Mammary epithelial cell (primary cell): ENCODE measurements at regions not wholly inside any gene's neighbourhood (a gene's known extent, or its start where the extent isn't known, plus 50 kb on each side); places are given as distances from the start of the nearest gene placed in this dataset.

ENCODE experiments used
- EZH2 ChIP-seq: IDR thresholded peaks from 2 replicates; pipeline ENCODE4 v1.6.1; 2012; ENCODE audit warnings: low read length, inconsistent platforms, borderline replicate concordance
- TF ChIP-seq, protein P1 (sequence below), 2 donors: IDR thresholded peaks in 1 of 2; conservative IDR thresholded peaks in 1 of 2; 2 replicates each; pipeline ENCODE4 v1.5.1; 2011 to 2012; ENCODE audit warnings: inconsistent platforms in 2 of 2, low read length in 2 of 2, mild to moderate bottlenecking in 2 of 2, control low read depth in 1 of 2, low read depth in 1 of 2; ENCODE audit not compliant: insufficient read depth in 1 of 2; ENCODE audit errors: extremely low read depth in 1 of 2

DNA sequence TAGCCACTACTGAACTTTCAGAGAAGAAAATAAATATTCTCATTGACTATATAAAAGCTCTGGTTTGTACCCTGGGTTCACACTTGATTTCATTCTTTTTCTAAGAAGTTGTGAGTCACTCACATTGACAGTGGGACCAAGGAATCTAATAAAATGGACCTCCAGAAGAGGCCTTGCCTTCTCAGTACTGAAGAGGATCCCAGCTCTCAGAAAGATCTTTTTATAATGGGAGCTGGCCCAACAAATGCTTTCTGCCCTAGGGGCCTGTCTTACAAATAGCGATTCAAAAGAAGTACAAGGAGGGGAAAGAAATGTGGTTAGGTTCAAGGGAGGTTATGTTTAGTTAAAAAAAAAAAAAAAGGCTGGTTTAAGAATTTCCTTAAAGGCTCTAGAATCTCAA, 237.9 kb downstream of the ISL1 start:
- TF ChIP-seq, protein P1, sequence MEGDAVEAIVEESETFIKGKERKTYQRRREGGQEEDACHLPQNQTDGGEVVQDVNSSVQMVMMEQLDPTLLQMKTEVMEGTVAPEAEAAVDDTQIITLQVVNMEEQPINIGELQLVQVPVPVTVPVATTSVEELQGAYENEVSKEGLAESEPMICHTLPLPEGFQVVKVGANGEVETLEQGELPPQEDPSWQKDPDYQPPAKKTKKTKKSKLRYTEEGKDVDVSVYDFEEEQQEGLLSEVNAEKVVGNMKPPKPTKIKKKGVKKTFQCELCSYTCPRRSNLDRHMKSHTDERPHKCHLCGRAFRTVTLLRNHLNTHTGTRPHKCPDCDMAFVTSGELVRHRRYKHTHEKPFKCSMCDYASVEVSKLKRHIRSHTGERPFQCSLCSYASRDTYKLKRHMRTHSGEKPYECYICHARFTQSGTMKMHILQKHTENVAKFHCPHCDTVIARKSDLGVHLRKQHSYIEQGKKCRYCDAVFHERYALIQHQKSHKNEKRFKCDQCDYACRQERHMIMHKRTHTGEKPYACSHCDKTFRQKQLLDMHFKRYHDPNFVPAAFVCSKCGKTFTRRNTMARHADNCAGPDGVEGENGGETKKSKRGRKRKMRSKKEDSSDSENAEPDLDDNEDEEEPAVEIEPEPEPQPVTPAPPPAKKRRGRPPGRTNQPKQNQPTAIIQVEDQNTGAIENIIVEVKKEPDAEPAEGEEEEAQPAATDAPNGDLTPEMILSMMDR (conservative IDR thresholded peaks at IDR 0.05 in 1 of 2, IDR thresholded peaks at IDR 0.05 in 1 of 2; ENCODE audit: extremely low read depth in 1 of 2, insufficient read depth in 1 of 2, low read depth in 1 of 2, low read length in 2 of 2): no peak
- TF ChIP-seq EZH2: no peak
